RWPE2 (cell line): ENCODE measurements at regions not wholly inside any gene's neighbourhood (a gene's known extent, or its start where the extent isn't known, plus 50 kb on each side); places are given as distances from the start of the nearest gene placed in this dataset.

ENCODE experiments used
- ATAC-seq: fragments of 200-7000 bp; cut with Tn5 transposase; 3 replicates; pipeline ENCODE4 v1.9.1; 2021; ENCODE audit warnings: low read depth
- DNase-seq: peaks from one replicate; pipeline ENCODE4 v3.0.0-alpha.2; 2020; ENCODE audit warnings: low spot score
- H3K27ac ChIP-seq: fragments of 450-650 bp; 2 replicates; pipeline ENCODE4 v1.5.1; 2017; ENCODE audit warnings: mild to moderate bottlenecking; ENCODE audit not compliant: poor library complexity, severe bottlenecking
- H3K27me3 ChIP-seq: fragments of 250-450 bp; sonication (Bioruptor Pico); 2 replicates; pipeline ENCODE4 v1.5.1; 2021; ENCODE audit warnings: mild to moderate bottlenecking, moderate library complexity; ENCODE audit not compliant: insufficient read depth, poor library complexity, severe bottlenecking
- H3K36me3 ChIP-seq: fragments of 250-450 bp; sonication (Bioruptor Pico); 2 replicates; pipeline ENCODE4 v1.5.1; 2020; ENCODE audit warnings: low read depth, mild to moderate bottlenecking, moderate library complexity
- H3K4me1 ChIP-seq: fragments of 250-450 bp; sonication (Bioruptor Pico); 2 replicates; pipeline ENCODE4 v1.5.1; 2021; ENCODE audit warnings: mild to moderate bottlenecking, moderate library complexity; ENCODE audit not compliant: insufficient read depth, poor library complexity, severe bottlenecking
- H3K4me3 ChIP-seq: fragments of 250-450 bp; sonication (Bioruptor Pico); 2 replicates; pipeline ENCODE4 v1.5.1; 2021; ENCODE audit warnings: mild to moderate bottlenecking, moderate library complexity; ENCODE audit not compliant: severe bottlenecking
- H3K9me3 ChIP-seq: fragments of 250-450 bp; sonication (Bioruptor Pico); 2 replicates; pipeline ENCODE4 v1.5.1; 2021; ENCODE audit warnings: mild to moderate bottlenecking, moderate library complexity; ENCODE audit not compliant: severe bottlenecking
- TF ChIP-seq, protein P1 (sequence below): fragments of 450-650 bp; IDR thresholded peaks from one replicate; pipeline ENCODE4 v1.5.1; 2017; ENCODE audit warnings: mild to moderate bottlenecking, moderate library complexity; ENCODE audit not compliant: poor library complexity, severe bottlenecking

- ATAC-seq (no peak), DNase-seq (no peak)
- H3K27ac ChIP-seq, result no peak overlapping the region
- H3K4me1 ChIP-seq, result no peaks in the 10 kb centered on the region
- TF ChIP-seq, protein P1, sequence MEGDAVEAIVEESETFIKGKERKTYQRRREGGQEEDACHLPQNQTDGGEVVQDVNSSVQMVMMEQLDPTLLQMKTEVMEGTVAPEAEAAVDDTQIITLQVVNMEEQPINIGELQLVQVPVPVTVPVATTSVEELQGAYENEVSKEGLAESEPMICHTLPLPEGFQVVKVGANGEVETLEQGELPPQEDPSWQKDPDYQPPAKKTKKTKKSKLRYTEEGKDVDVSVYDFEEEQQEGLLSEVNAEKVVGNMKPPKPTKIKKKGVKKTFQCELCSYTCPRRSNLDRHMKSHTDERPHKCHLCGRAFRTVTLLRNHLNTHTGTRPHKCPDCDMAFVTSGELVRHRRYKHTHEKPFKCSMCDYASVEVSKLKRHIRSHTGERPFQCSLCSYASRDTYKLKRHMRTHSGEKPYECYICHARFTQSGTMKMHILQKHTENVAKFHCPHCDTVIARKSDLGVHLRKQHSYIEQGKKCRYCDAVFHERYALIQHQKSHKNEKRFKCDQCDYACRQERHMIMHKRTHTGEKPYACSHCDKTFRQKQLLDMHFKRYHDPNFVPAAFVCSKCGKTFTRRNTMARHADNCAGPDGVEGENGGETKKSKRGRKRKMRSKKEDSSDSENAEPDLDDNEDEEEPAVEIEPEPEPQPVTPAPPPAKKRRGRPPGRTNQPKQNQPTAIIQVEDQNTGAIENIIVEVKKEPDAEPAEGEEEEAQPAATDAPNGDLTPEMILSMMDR, result no peak
- no peaks in the 10 kb centered on the region for H3K36me3 ChIP-seq
- no peaks in the 10 kb centered on the region for H3K9me3 ChIP-seq
- H3K4me3 ChIP-seq, result no peak overlapping the region
- H3K27me3 ChIP-seq, result no peaks in the 10 kb centered on the region
Measured at GRCh38 chr13:68214691-68215415, 984.7 kb upstream of the PCDH9 start.

DNA sequence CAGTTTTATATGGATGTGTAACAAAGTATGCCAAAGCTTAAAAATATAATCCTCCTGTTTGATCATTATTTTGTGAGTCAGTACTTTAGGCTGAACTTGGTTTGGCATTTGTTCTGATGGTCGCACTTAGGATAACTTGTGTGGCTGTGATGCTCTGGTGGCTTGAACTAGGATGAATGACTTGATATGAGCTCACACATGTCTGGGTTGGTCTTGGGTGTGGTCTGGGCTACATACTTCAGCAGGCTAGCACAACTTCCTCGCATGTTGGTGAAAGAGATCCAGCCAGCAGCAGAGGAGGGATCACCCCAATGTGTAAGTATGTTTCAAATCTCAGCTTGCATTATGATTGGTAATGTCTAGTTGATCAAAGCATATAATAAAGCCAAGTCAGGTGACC lies 969.1 kb upstream of the PCDH9 start:
- peaks cover 1% of the 10 kb centered on the region for H3K4me1 ChIP-seq
- DNase-seq, result no peak
- H3K27ac ChIP-seq, result no peak overlapping the region
- no peak overlapping the region for H3K4me3 ChIP-seq
- H3K27me3 ChIP-seq, result no peaks in the 10 kb centered on the region
- H3K36me3 ChIP-seq, result no peaks in the 10 kb centered on the region
- ATAC-seq, result no peak
- TF ChIP-seq, protein P1, result no peak
- H3K9me3 ChIP-seq, result no peaks in the 10 kb centered on the region

DNA sequence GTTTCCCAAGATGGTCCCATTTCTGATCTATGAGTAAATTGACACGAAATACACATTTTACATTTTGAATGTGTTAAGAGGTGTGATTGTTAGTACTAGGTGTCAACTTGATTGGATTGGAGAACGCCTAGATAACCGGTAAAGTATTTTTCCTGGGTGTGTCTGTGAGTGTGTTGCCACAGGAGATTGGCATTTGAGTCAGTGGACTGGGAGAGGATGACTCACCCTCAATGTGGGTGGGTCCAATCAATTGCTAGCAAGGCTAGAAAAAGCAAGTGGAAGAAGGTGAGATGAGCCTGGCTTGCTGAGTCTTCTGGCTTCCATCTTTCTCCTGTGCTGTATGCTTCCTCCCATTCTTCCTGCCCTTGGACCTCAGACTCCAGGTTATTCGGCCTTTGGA lies 960.7 kb upstream of the PCDH9 start:
- H3K36me3 ChIP-seq, result no peaks in the 10 kb centered on the region
- H3K9me3 ChIP-seq, result no peaks in the 10 kb centered on the region
- no peak overlapping the region for H3K4me3 ChIP-seq
- H3K27me3 ChIP-seq, result no peaks in the 10 kb centered on the region
- H3K4me1 ChIP-seq, result peaks cover 22% of the 10 kb centered on the region
- ATAC-seq (peak; percentile 94), DNase-seq (peak; percentile 73)
- TF ChIP-seq, protein P1, result no peak
- H3K27ac ChIP-seq, result no peak overlapping the region

- ATAC-seq, result no peak; the same call in 2 of the 3 replicates
- Histone ChIP-seq H3K36me3 (no peaks in the 10 kb centered on the region), H3K9me3 (no peaks in the 10 kb centered on the region), H3K27ac (no peak overlapping the region), H3K4me1 (peaks cover 11% of the 10 kb centered on the region), H3K4me3 (no peak overlapping the region), H3K27me3 (no peaks in the 10 kb centered on the region)
- no peak for DNase-seq
- TF ChIP-seq, protein P1, result no peak
Measured at GRCh38 chr13:68185444-68186141, 955.5 kb upstream of the PCDH9 start.

DNA sequence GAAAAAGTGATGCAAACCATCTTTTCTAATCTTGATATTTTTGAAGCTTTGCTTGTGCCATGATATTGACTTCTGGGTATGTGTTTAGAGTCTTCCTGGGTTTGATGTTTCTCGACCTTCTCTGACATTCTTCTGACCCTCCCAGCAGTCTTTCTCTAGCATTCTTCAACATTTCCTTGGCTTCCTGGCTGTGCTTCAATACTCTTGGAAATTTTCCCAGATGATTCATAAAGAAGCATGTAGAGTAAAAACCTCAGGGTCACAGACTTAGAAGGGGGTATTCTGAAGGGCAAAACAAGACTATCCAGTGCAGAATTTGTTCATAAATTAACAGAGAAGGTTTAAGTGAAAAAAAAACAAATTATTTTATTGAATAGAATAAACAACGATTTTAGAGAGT lies 946.3 kb upstream of the PCDH9 start:
- no peaks in the 10 kb centered on the region for H3K36me3 ChIP-seq
- TF ChIP-seq, protein P1, result no peak
- H3K27me3 ChIP-seq, result no peaks in the 10 kb centered on the region
- no peak for DNase-seq
- H3K4me1 ChIP-seq, result peaks cover 20% of the 10 kb centered on the region
- peak; percentile 71 for ATAC-seq
- no peaks in the 10 kb centered on the region for H3K9me3 ChIP-seq
- H3K4me3 ChIP-seq, result no peak overlapping the region
- no peak overlapping the region for H3K27ac ChIP-seq
